GM18520 (cell line): ENCODE measurements at regions not wholly inside any gene's neighbourhood (a gene's known extent, or its start where the extent isn't known, plus 50 kb on each side); places are given as distances from the start of the nearest gene placed in this dataset.

ENCODE experiments used
- ATAC-seq: cut with Tn5 transposase; IDR thresholded peaks from one replicate; pipeline ENCODE4 v1.9.1; 2021; ENCODE audit not compliant: unreplicated experiment

DNA sequence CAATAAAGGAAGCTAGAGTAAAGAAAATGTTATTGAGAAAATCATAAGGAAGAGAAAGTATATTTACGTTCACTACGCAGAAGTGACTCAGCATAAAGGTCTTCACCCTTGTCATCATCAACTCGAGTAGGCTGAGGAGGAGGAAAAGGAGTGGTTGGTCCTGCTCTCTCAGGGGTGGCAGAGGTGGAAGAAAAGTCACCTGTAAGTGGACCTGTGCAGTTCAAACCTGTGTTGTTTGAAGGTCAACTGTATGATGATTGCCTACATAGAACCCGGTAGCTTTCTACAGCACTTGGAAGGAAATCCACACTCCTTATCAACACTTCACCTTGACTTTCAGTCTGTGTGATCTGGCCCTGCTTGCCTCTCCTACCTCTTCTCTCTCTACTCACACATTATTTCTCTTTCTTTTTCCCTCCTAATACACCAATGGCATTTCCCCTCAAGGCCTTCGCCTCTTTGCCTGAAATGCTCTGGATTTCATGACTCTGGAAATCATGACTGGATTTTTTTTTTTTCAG is 109.3 kb upstream of the CPEB4 start:
- ATAC-seq, result no peak

DNA sequence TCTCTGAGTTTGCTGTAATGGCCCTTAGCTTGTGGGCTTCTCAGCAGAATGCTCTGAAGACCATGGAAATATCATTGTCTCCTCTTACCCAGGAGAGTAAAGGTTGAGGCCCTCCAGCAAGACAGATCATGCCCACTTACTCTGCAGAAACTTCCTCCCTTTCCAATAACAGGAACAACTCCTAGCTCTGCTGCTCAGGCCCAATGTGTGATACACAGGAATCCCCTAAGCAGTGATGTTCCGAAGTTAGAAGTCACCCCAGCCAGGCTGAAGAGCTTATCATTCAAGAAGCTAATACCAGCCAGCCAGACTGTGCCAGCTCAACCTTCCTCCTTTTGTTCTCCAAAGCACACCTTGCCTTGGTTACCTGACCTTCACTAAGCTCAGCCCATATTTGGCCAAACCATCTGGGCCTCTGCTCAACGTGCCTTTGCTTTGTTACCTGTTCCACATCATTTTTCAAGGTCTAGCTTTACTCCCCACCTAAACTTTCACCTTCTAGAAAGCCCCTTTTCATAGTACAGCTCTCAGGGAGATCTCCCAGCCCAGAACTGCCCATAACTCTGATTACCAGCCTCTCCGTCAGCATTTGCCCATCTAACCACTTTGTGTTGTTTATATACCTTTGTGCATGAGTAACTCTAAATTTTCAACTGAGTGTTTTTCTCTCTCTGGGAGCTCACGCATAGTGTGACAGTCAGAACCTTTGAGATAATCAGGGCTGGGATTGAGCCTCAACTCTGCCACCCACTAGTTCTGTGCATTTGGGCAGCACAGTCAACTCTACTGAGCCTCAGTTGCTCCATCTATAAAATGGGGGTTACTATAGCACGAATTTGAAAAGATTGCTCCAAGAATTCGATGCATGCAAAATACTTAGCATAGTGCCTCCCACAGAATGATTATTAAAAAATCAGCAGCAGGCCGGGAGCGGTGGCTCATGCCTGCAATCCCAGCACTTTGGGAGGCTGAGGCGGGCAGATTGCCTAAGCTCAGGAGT is 107.6 kb upstream of the CPEB4 start:
- no peak for ATAC-seq

DNA sequence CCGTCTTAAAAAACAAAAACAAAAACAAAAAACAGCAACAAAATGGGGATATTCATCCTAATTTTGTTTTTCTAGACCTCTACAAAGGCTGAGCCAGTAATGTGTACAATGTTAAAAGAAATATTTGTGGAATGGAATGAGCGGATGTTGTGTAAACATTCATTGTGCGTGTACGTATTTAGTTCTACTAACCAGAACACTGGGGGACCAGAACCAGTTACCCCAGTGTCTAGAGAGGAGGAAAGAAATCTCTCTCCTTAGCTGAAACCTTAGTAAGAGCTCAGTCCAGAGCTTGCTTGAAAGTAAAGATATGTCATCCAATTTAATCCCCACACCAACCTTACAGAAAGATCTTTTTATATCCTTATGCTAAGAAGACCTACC is 106.7 kb upstream of the CPEB4 start:
- ATAC-seq, result no peak

DNA sequence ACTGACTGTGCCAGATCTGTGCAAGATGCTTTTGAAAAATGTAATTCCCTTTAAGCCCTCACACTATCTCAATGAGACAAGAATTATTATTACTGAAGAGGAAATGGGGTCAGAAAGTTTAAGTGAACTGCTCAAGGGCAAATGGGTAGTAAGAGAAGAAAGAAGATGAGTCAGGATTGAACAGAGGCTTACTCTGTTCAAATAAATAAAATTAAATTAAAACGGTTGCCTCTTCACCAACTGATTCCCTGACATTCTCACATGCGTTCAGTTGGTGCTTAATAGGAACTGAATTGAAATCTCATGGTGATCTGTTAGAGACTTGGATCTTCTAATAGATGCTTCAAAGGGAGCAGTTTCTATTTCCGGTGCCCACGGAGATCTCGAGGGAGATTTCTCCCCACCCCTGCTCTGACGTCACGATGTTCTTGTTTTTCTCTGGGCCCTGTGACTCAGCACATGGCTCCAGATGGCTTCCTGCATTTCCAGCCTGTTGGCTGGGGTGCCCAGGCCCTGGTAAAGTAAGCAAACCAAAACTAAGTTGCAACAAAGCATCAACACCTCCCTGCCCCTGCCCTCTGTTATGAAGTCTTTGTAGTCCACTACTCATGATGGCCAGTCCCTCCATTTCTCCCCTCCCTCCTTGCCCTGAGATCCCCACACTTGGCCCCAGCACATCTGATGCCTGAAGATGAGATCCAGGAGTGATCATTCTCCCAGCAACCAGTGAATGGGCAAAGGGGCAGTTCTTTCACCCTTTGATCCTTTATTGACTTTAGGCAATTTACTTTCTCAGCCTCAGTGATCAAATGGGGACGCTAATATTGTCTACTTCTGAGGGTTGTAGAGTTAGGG is 106.1 kb upstream of the CPEB4 start:
- ATAC-seq, result no peak

DNA sequence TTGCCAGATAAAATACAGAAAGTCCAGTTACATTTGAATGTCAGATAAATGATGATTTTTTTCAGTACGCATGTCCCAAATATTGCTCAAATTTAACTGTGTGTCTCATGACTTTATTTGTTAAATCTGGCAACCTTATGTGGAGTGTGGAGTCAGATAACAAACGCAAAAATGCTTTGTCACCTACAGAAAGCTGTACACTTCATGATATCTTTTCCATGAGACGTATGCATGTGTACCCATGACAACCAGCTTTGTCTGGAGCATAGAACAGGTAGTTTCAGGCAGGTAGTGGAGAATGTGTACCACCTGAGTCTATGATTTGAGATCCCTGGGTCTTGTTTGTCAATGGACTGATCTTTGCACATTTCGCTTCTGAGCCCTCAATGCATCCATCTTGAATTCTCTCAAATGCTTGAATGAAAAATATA is 105.5 kb upstream of the CPEB4 start:
- no peak for ATAC-seq

DNA sequence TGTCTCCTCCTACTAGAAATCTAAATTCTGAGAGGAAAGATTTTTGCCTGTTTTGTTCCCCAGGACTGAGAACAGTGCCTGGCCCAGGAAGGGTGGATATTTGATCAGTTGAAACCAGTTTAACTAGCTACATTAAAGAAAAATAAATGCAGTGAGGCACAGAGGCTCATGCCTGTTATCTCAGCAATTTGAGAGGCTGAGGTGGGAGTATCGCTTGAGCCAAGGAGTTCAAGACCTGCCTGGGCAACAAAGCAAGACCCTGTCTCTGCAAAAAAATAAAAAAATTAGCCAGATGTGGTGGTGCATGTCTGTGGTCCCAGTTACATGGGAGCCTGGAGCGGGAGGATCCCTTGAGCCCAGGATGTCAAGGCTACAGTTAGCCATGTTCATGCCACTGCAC is 104.8 kb upstream of the CPEB4 start:
- ATAC-seq, result no peak

DNA sequence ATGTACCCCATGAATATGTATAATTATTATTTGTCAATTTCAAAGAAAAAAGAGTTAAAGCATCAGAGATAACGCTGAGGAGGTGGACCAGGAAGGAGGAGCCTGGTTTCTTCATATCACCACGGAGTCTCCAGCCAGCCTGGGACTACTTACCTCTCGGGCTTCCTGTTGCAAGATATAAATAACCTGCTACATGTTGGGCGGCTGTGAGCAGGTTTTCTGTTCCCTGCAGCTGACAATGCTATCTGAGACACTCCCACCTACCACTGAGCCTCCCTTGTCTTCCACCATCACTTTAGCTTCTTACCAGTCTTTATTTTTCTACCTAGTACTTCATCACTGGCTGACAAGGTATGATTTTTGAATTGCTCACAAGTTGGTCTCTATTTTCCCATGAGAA is 102.7 kb upstream of the CPEB4 start:
- no peak for ATAC-seq

DNA sequence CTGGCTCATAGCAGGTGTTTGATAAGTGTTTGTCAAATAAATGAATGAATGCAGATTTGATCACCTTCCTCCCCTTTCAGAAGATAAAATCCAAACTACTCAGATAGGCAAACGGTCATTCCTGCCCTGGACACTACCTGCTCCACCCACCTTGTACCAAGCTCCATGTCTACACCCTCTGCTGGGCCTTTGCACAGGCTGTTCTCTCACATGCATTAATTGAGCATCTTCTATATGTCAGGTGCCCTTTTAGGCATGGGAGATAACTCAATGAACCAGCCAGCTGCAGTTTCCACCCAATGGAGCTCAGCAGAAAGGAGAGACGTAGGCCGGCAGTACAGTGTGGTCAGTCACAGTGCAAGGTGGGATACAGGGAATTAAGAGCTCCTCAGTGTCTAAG is 102.3 kb upstream of the CPEB4 start:
- ATAC-seq, result no peak

DNA sequence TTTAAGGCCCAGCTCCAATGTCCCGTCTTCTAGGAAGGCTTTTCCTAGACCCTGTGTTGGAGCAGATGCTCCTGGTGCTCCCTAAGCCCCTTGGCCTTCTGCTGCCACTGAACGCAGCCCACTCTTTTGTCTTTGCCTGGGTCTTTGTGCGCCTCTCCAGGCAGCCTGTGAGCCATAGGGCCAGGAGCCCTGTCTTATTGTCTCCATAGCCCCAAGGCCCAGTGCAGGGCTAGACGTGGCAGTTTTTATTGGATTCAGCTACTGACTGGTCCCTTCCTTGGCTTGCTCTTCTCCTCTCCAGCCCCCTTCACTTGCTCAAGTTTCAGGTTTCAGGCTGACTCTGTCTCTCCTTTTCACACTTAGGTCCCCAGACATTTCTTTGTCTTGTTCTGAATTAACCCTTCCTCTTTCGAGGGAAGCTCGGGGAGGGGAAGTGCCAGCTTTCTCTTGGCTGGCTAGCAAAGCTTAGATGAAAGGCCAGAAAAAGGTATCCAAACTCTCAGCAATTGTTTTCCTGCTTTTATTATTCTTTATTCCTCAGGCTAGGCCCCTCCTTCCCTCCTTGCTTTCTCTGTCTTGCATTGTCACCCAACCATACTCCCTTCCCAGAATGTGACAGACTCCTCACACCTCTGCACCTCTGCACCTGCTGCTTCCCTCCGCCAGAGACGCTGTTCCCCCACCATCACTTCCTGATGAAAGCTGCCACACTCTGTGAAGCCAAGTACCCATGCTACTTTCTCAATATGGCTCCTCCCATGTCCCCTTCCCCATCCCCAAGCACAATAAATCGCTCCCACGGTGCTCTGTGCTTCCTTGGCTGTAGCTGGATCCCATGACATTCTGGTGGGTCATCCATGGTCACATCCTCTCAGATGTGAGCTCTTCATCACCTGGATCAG is 101.6 kb upstream of the CPEB4 start:
- ATAC-seq, result peak; percentile 50

DNA sequence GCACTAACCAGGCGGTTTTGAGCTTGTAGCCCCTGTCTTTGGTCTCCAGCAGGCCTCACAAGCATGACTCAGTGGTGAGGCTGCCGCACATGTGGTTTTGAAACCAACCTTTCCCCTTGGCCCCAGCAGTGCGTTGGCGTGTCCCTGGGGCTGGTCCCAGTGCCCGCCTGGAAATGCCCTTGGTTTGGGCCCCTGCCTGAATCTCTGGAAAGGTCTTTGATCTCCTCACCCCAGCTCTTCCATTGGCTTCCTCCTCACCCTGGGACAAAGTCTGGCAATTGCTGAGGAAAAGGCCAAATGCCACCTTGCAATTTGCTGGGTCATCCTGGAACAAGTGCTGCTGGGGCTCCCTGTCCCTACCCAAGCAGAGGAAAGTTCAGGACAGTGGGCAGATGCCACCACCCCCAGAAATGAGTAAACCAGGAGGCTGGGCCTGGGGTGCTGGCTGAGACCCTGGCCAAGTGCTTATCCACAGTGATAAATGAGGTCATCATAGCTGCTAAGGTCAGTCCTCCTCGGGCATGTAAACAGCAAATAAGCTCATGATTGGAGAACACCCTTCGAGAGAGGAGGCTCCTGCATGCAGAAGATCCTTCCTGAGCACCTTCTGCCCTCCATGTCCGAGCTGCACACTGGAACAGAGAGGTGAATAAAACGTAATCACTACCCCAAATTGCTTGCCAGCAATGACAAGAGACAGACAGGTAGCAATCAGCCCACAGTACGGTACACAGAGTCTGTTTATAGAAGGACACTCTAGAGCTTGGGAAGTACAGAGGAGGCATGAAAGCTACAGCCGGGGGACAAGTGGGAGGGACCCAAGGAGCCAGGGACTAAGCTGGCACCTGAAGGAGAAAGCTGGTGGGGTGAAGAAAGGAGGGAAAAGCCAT is 98.9 kb upstream of the CPEB4 start:
- ATAC-seq, result no peak

DNA sequence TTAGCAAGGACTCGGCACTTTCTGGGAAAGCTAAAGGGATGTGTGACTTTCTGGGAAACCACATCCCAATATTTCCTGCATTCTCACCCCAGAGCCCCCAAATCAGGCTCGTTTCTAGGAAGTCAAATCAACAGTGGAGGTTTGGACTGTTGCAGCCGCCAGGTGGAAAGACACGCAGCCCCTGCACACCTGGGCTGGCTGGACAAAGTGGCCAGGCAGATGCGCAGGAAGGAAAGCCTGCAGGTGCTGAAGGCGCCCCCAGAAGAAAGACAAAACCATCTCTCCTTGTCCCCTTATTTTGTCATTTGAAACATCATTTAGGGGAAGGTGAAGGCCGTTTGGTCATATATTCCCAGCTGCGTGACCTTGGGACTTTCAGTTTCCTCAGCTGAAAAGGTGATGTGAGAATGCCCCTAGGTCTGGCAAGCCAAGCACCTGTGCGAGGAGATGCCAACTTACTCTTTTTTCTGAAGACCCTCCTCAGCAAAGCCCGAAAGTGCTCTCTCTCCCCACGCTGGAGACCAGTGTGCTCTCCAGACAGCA is 97.9 kb upstream of the CPEB4 start:
- ATAC-seq, result no peak

DNA sequence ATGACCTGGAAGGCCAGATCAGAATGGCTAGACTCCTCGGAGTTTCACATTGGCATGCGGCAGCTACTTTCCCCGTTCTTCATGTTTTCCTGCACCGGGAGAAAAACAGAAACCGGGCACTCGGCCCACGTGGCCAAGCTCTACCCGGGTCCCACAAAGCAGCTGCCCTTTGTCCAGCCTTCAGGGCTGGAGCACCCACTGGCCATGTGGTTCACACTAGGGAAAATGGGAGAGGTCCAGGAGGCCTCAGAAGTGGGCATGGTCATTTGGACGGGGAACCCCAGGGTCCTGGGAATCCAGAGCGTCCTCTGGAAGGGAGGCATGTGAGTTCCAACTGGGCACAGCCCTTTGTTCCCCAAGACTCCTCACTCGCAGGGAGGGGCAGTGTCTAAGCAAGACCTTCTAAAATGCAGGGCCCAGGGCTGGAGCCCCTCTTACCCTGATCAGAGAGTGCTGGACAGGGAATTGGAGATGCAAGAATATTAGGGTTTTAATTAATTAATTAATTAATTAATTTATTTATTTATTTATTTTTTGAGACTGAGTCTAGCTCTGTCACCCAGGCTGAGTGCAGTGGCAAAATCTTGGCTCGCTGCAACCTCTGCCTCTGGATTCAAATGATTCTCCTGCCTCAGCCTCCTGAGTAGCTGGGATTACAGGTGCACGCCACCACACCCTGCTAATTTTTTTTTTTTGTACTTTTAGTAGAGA is 97.2 kb upstream of the CPEB4 start:
- ATAC-seq, result no peak

DNA sequence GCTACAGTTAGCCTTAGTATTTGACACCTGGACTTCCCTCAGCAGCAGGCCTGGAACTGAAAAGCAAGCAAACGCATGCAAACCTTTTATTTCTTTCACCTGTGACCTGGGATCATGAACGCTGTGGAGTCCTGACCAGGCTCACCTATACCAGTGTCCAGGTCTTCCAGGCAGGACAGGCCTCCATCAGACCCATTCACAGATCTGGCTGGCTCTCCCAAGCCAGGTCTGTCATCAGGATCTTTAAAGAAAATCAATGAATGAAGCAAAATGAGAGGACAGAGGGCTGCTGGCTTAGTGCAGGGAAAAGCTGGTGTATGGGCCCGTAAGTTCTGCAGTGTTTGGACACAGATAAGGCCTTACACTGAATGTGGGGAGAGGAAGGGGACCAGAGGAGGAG is 96.3 kb upstream of the CPEB4 start:
- ATAC-seq, result no peak

DNA sequence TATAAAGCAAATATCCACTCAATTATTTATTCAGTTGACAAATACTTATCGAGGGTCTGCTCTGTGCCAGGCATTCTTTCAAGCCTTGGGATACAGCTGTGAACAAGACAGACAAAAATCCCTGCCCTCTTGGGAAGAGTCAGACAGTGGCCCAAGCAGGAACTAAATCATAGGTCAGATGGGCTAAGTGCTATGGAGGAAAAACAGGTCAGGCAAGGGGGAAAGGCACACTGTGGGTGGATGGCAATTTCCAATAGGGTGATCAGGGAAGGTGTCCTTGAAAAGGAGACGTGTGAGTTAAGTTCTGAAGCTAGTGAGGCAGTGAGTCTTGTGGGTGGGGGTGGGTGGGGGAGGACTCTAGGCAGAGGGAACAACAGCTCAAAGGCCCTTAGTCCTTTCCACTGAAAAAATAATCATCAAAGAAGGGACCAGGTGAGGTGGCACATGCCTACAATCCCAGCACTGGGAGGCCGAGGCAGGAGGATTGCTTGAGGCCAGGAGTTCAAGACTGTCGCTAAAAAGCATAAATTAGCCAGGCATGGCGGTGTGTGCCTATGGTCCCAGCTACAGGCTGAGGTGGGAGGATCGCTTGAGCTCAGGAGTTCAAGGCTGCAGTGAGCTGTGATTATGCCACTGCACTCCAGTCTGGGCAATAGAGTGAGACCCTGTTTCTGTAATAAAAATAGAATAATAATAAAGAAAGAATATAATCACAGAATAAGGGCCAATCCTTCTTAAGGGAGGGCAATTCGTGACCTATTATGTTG is 95.2 kb upstream of the CPEB4 start:
- no peak for ATAC-seq

DNA sequence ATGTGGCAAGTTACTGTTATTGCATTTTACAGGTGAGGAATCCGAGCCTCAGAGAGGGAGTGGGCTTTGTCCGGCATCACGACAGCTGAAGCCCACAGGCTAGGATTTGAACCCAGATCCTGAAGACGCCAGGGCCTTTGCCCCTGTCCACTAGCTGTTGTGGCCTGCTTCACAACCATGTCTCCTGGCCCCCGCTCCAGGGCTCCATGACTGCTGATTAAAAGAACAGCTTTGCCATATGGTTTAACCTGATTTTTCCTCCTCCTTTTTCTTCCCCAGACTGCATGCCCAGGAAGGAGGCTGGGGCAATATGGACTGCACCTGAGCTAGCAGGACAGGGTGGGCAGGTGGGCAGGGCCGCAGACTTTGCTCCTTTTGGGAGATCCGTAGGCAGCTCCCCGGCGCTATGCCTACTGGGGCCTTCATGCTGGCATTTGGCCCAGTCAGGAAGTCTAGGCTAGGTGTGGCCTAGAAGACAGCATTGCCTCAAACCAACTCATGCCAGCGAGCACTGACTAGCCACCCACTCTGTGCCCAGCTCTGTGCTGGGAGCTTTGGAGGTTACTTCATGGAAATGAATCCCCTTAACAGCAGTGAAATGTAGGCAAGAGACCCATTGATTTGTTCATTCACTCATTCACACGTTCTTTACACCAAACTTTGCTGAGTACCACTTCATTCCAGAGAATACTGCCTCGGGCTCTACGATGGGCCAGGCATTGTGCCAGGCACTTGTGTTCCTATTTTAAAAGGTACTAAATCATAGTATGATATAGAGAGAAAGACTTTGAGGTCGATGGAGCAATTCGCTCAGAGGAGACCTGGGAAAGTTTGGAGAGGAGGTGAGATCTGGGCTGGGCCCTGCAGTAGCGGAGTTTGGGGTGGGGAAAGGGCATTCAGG is 94.3 kb upstream of the CPEB4 start:
- ATAC-seq, result no peak

DNA sequence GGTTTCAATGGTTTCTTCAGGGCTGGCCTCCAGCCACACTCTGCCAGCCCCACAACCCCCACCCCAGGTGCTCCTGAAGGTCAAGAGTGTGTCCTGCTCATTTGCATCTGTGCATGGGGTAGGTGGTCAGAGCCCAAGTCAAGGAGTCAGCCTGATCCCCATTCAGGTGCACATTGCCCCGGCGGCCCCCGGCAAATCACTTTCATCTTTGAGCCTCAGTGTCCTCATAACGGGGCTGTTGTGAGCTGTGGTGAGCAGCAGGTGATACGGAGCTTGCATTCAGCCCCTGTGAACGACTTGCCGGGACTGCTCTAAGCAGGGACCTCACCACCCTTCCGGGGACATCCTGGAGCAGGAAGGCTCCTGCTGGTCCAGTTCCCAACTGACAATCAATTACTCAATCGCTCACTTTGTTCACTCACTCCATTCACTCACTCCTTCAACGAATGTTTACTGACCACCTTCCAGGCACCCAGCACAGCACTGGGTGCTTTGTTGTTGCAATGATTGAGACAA is 93.2 kb upstream of the CPEB4 start:
- no peak for ATAC-seq

DNA sequence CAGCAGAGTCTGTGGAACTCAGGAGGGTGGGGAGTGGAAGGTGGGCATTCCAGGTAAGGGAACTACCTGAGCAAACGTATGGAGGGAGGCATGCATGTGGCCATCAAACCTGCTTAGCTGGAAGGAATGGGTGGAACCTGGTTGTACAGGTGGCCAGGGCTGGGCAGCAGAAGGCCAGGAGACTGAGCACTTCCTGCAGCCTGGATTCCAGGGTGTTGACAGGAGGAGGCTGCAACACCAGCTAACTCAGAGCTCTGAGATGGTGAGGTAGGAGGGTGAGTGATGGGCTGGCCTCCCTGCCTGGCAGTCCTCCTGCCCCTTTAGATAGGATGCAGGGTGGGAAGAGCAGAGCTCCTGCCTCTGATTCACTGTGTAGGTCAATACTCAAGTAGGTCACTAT is 92.5 kb upstream of the CPEB4 start:
- no peak for ATAC-seq
